ENCODE measurements at regions not wholly inside any gene's neighbourhood (a gene's known extent, or its start where the extent isn't known, plus 50 kb on each side); places are given as distances from the start of the nearest gene placed in this dataset.

GRCh38 chr9:91154686-91155085 is 207.0 kb downstream of the AUH start:
- H3K9me3 ChIP-seq (ENCODE audit: control insufficient read depth in 2 of 2, insufficient read depth in 1 of 2, low read depth in 1 of 2, low read length in 1 of 2): peaks cover 0 to 9% of the 10 kb centered on the region in 2 donors
- no peak overlapping the region for H3K4me3 ChIP-seq (ENCODE audit: low read depth in 1 of 3, low read length in 3 of 3)
- H3K27ac ChIP-seq (ENCODE audit: low read depth in 1 of 3, low read length in 2 of 3): no peak overlapping the region
- DNase-seq: no peak
- H3K4me1 ChIP-seq (ENCODE audit: control insufficient read depth in 3 of 3, insufficient read depth in 2 of 3, low read depth in 1 of 3, low read length in 2 of 3): peaks cover 0 to 7% (median 0%) of the 10 kb centered on the region in 3 donors
- H3K36me3 ChIP-seq (ENCODE audit: control insufficient read depth in 3 of 3, insufficient read depth in 2 of 3, low read depth in 1 of 3, low read length in 3 of 3): peaks cover 0 to 2% (median 0%) of the 10 kb centered on the region in 3 donors
- no peaks in the 10 kb centered on the region for H3K27me3 ChIP-seq (ENCODE audit: control insufficient read depth in 3 of 3, insufficient read depth in 3 of 3, low read length in 3 of 3)
- no peak for FAIRE-seq
- WGBS, 3 donors: 96 to 98% (median 96%) methylated on average over 3 of the region's 3 CpGs

- FAIRE-seq (no peak), DNase-seq (no peak)
- Histone ChIP-seq H3K36me3 (ENCODE audit: control insufficient read depth in 3 of 3, insufficient read depth in 2 of 3, low read depth in 1 of 3, low read length in 3 of 3) (peaks cover 0 to 2% (median 0%) of the 10 kb centered on the region in 3 donors), H3K4me1 (ENCODE audit: control insufficient read depth in 3 of 3, insufficient read depth in 2 of 3, low read depth in 1 of 3, low read length in 2 of 3) (peaks cover 0 to 12% (median 0%) of the 10 kb centered on the region in 3 donors), H3K4me3 (ENCODE audit: low read depth in 1 of 3, low read length in 3 of 3) (no peak overlapping the region), H3K9me3 (ENCODE audit: control insufficient read depth in 2 of 2, insufficient read depth in 1 of 2, low read depth in 1 of 2, low read length in 1 of 2) (peaks cover 0 to 9% of the 10 kb centered on the region in 2 donors), H3K27me3 (ENCODE audit: control insufficient read depth in 3 of 3, insufficient read depth in 3 of 3, low read length in 3 of 3) (no peaks in the 10 kb centered on the region), H3K27ac (ENCODE audit: low read depth in 1 of 3, low read length in 2 of 3) (no peak overlapping the region)
- WGBS, 3 donors: 93 to 97% (median 96%) methylated on average over 6 of the region's 6 CpGs
Observed at GRCh38 chr9:91155181-91155580, 206.5 kb downstream of the AUH start.

- no peaks in the 10 kb centered on the region for H3K27me3 ChIP-seq (ENCODE audit: control insufficient read depth in 3 of 3, insufficient read depth in 3 of 3, low read length in 3 of 3)
- 88 to 94% (median 90%) methylated on average over 7 of the region's 7 CpGs for WGBS, 3 donors
- no peak for FAIRE-seq
Observed at GRCh38 chr9:91155746-91156376, 205.9 kb downstream of the AUH start.

GRCh38 chr9:91156451-91157234 is 205.1 kb downstream of the AUH start:
- H3K27me3 ChIP-seq (ENCODE audit: control insufficient read depth in 3 of 3, insufficient read depth in 3 of 3, low read length in 3 of 3): no peaks in the 10 kb centered on the region
- WGBS, 3 donors: 76 to 81% (median 79%) methylated on average over 10 of the region's 10 CpGs
- no peak overlapping the region for H3K27ac ChIP-seq (ENCODE audit: low read depth in 1 of 3, low read length in 2 of 3)
- no peak for FAIRE-seq
- H3K36me3 ChIP-seq (ENCODE audit: control insufficient read depth in 3 of 3, insufficient read depth in 2 of 3, low read depth in 1 of 3, low read length in 3 of 3): peaks cover 0 to 2% (median 0%) of the 10 kb centered on the region in 3 donors
- H3K4me1 ChIP-seq (ENCODE audit: control insufficient read depth in 3 of 3, insufficient read depth in 2 of 3, low read depth in 1 of 3, low read length in 2 of 3): peaks cover 0 to 13% (median 0%) of the 10 kb centered on the region in 3 donors
- H3K9me3 ChIP-seq (ENCODE audit: control insufficient read depth in 2 of 2, insufficient read depth in 1 of 2, low read depth in 1 of 2, low read length in 1 of 2): peaks cover 0 to 9% of the 10 kb centered on the region in 2 donors
- H3K4me3 ChIP-seq (ENCODE audit: low read depth in 1 of 3, low read length in 3 of 3): no peak overlapping the region
- no peak for DNase-seq

More at GRCh38 chr9:91155746-91156376, 205.9 kb downstream of the AUH start:
- Histone ChIP-seq H3K27ac (ENCODE audit: low read depth in 1 of 3, low read length in 2 of 3) (no peak overlapping the region), H3K36me3 (ENCODE audit: control insufficient read depth in 3 of 3, insufficient read depth in 2 of 3, low read depth in 1 of 3, low read length in 3 of 3) (peaks cover 0 to 2% (median 0%) of the 10 kb centered on the region in 3 donors), H3K4me3 (ENCODE audit: low read depth in 1 of 3, low read length in 3 of 3) (no peak overlapping the region), H3K9me3 (ENCODE audit: control insufficient read depth in 2 of 2, insufficient read depth in 1 of 2, low read depth in 1 of 2, low read length in 1 of 2) (peaks cover 0 to 9% of the 10 kb centered on the region in 2 donors), H3K4me1 (ENCODE audit: control insufficient read depth in 3 of 3, insufficient read depth in 2 of 3, low read depth in 1 of 3, low read length in 2 of 3) (peaks cover 0 to 13% (median 0%) of the 10 kb centered on the region in 3 donors)
- no peak for DNase-seq

- FAIRE-seq (no peak), DNase-seq (no peak)
- 86 to 95% (median 92%) methylated on average over 2 of the region's 2 CpGs for WGBS, 3 donors
- H3K4me1 ChIP-seq (ENCODE audit: control insufficient read depth in 3 of 3, insufficient read depth in 2 of 3, low read depth in 1 of 3, low read length in 2 of 3): peaks cover 0 to 18% (median 0%) of the 10 kb centered on the region in 3 donors
- H3K36me3 ChIP-seq (ENCODE audit: control insufficient read depth in 3 of 3, insufficient read depth in 2 of 3, low read depth in 1 of 3, low read length in 3 of 3): peaks cover 0 to 2% (median 0%) of the 10 kb centered on the region in 3 donors
- peaks cover 0 to 9% of the 10 kb centered on the region in 2 donors for H3K9me3 ChIP-seq (ENCODE audit: control insufficient read depth in 2 of 2, insufficient read depth in 1 of 2, low read depth in 1 of 2, low read length in 1 of 2)
- H3K27ac ChIP-seq (ENCODE audit: low read depth in 1 of 3, low read length in 2 of 3): peak overlapping the region in 1 of 3 donors; percentile 10
- H3K4me3 ChIP-seq (ENCODE audit: low read depth in 1 of 3, low read length in 3 of 3): no peak overlapping the region
- H3K27me3 ChIP-seq (ENCODE audit: control insufficient read depth in 3 of 3, insufficient read depth in 3 of 3, low read length in 3 of 3): no peaks in the 10 kb centered on the region
Observed at GRCh38 chr9:91157883-91158282, 203.8 kb downstream of the AUH start.

- DNase-seq: peak in 1 of 2 donors; percentile 33
- FAIRE-seq: no peak
- Histone ChIP-seq H3K4me3 (ENCODE audit: low read depth in 1 of 3, low read length in 3 of 3) (no peak overlapping the region), H3K27me3 (ENCODE audit: control insufficient read depth in 3 of 3, insufficient read depth in 3 of 3, low read length in 3 of 3) (no peaks in the 10 kb centered on the region), H3K9me3 (ENCODE audit: control insufficient read depth in 2 of 2, insufficient read depth in 1 of 2, low read depth in 1 of 2, low read length in 1 of 2) (peaks cover 0 to 9% of the 10 kb centered on the region in 2 donors), H3K36me3 (ENCODE audit: control insufficient read depth in 3 of 3, insufficient read depth in 2 of 3, low read depth in 1 of 3, low read length in 3 of 3) (peaks cover 0 to 2% (median 0%) of the 10 kb centered on the region in 3 donors), H3K27ac (ENCODE audit: low read depth in 1 of 3, low read length in 2 of 3) (peak overlapping the region in 1 of 3 donors; percentile 10), H3K4me1 (ENCODE audit: control insufficient read depth in 3 of 3, insufficient read depth in 2 of 3, low read depth in 1 of 3, low read length in 2 of 3) (peaks cover 0 to 21% (median 0%) of the 10 kb centered on the region in 3 donors)
- 79 to 94% (median 82%) methylated on average over 6 of the region's 6 CpGs for WGBS, 3 donors
Observed at GRCh38 chr9:91158286-91158685, 203.4 kb downstream of the AUH start.

- H3K4me1 ChIP-seq (ENCODE audit: control insufficient read depth in 3 of 3, insufficient read depth in 2 of 3, low read depth in 1 of 3, low read length in 2 of 3): peaks cover 0 to 21% (median 0%) of the 10 kb centered on the region in 3 donors
- no peak for DNase-seq
- peaks cover 0 to 9% of the 10 kb centered on the region in 2 donors for H3K9me3 ChIP-seq (ENCODE audit: control insufficient read depth in 2 of 2, insufficient read depth in 1 of 2, low read depth in 1 of 2, low read length in 1 of 2)
- H3K4me3 ChIP-seq (ENCODE audit: low read depth in 1 of 3, low read length in 3 of 3): no peak overlapping the region
- no peaks in the 10 kb centered on the region for H3K27me3 ChIP-seq (ENCODE audit: control insufficient read depth in 3 of 3, insufficient read depth in 3 of 3, low read length in 3 of 3)
- 88 to 93% (median 90%) methylated on average over 3 of the region's 3 CpGs for WGBS, 3 donors
- H3K36me3 ChIP-seq (ENCODE audit: control insufficient read depth in 3 of 3, insufficient read depth in 2 of 3, low read depth in 1 of 3, low read length in 3 of 3): peaks cover 0 to 2% (median 0%) of the 10 kb centered on the region in 3 donors
- no peak for FAIRE-seq
- H3K27ac ChIP-seq (ENCODE audit: low read depth in 1 of 3, low read length in 2 of 3): no peak overlapping the region
Observed at GRCh38 chr9:91158946-91159345, 202.8 kb downstream of the AUH start.

- no peak overlapping the region for H3K27ac ChIP-seq (ENCODE audit: low read depth in 1 of 3, low read length in 2 of 3)
- H3K4me3 ChIP-seq (ENCODE audit: low read depth in 1 of 3, low read length in 3 of 3): peak overlapping the region in 1 of 3 donors; percentile 15
- peaks cover 0 to 28% (median 0%) of the 10 kb centered on the region in 3 donors for H3K4me1 ChIP-seq (ENCODE audit: control insufficient read depth in 3 of 3, insufficient read depth in 2 of 3, low read depth in 1 of 3, low read length in 2 of 3)
- DNase-seq (peak; percentile 32 to 76), FAIRE-seq (no peak)
- peaks cover 0 to 9% of the 10 kb centered on the region in 2 donors for H3K9me3 ChIP-seq (ENCODE audit: control insufficient read depth in 2 of 2, insufficient read depth in 1 of 2, low read depth in 1 of 2, low read length in 1 of 2)
- whole genome bisulfite sequencing, 3 donors: 61 to 69% (median 63%) methylated on average over 27 of the region's 27 CpGs
- H3K36me3 ChIP-seq (ENCODE audit: control insufficient read depth in 3 of 3, insufficient read depth in 2 of 3, low read depth in 1 of 3, low read length in 3 of 3): peaks cover 0 to 2% (median 0%) of the 10 kb centered on the region in 3 donors
- H3K27me3 ChIP-seq (ENCODE audit: control insufficient read depth in 3 of 3, insufficient read depth in 3 of 3, low read length in 3 of 3): no peaks in the 10 kb centered on the region
Observed at GRCh38 chr9:91159664-91160121, 202.0 kb downstream of the AUH start.

All from small intestine (tissue), 7 donors.